ENCODE measurements at regions not wholly inside any gene's neighbourhood (a gene's known extent, or its start where the extent isn't known, plus 50 kb on each side); places are given as distances from the start of the nearest gene placed in this dataset.
"Not testable (repeated sequence)": the region's sequence is repeated elsewhere in the genome, so short reads cannot be mapped to it uniquely, and the experiment has no call there.

DNA sequence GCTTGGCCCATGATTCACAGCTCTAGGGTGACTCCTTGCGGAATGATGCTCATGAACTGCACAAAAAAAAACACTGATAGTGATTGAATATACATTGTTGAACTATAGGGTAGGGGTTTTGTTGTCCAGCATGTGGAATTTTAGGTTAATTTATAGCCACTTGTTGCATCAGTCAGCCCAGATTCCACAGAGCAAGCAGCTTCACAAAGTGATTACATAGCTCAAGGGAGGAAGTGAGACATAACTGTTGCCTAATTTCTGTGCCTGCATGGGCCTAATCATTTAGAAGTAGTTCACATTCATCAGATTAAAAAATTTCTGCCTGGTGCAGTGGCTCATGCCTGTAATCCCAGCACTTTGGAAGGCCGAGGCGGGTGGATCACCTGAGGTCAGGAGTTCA lies 142.2 kb upstream of the ZNF722 start:
- DNase-seq: not testable (repeated sequence)

DNA sequence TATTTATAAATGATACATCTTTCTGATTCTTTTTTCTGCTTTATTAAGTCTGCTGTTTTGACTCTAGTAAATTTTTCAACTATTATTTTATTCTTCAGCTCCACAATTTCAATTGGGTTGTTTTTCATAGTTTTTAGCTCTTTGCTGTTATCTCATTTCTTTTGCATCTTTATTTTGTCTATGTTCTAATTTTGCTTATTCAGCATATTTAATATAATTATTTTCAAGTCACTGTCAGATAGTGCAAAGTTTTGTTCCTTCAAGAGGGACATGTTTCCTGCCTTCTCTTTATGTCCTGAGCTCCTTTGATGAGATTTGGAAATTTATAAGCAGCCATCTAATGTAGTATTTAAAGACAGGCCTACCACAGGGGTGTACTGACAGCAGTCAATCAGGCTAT lies 131.5 kb upstream of the ZNF722 start:
- no peak for DNase-seq

DNA sequence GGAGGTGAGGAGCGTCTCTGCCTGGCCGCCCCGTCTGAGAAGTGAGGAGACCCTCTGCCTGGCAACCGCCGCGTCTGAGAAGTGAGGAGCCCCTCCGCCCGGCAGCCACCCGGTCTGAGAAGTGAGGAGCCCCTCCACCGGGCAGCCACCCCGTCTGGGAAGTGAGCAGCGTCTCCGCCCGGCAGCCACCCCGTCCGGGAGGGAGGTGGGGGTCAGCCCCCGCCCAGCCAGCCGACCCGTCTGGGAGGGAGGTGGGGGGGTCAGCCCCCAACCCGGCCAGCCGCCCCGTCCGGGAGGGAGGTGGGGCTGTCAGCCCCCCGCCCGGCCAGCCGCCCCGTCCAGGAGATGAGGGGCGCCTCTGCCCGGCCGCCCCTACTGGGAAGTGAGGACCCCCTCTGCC lies 124.4 kb upstream of the ZNF722 start:
- not testable (repeated sequence) for DNase-seq

DNA sequence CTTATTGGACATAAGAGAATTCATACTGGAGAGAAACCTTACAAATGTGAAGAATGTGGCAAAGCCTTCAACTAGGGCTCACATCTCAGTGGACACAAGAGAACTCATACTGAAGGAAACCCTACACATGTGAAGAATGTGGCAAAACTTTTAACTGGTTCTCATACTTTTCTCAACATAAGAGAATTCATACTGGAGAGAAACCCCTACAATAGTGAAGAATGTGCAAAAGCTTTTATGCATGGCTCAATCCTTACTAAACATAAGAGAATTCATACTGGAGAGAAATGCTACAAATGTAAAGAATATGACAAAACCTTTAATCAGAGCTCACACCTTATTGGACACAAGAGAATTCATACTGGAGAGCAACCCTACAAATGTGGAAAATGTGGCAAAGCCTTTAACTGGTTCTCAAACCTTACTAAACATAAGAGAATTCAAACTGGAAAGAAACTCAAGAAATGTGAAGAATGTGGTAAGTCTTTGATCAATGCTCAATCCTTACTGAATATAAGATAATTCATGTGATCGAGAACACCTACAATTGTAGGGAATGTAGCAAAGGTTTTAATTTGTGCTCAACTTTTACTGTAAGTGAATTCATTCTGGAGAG lies 121.8 kb upstream of the ZNF722 start:
- DNase-seq: no peak

DNA sequence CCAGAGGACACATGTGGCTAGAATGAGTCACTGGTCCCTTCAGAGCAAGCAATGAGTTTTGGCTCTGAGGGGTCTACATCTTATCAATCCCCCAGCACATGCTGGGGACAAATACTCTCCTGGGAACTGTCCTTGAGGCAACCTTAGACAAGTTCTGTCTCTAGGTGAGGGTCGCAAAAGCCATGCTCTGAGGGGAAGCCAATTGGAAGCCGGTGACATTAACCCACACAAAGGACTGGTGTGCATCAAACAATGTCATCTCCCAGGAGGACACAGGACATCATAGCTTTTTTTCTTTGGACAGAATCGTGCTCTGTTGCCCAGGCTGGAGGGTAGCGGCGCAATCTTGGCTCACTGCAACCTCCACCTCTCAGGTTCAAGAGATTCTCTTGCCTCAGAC lies 111.6 kb upstream of the ZNF722 start:
- no peak for DNase-seq

DNA sequence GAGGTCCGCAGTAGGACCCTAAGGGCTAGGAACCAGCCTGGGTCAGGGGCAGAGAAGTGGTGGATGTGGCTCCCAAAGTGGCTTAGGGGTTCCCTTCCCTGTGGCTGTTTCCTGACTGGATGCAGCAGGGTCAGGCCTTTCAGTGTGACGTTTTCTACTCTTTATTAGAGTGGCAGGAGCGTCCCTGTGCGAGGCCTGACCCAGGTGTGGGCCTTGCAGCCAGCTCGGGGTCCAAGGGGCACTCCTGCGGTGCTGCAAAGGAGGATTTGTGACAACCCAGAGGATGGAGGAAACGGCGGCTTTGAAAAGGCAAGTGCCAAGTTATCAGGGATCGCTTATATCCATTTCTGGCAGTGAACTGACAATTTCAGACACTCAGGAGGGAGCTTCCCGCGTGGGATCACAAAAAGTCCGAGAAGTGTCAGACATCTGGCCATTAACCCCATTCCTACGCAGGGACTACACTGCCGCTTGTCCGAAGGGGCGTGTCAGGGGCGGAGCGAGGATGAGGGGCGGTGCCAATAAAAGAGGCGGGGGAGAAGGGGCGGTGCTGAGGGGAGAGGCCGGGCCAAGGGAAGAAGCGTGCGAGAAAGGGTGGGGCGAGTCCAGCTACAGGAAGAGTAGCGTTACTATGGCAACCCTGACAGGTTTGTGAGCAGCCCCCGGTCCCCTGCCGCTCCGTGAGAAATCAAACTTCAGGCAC lies 98.8 kb upstream of the ZNF722 start:
- DNase-seq: peak; percentile 58 to 68

DNA sequence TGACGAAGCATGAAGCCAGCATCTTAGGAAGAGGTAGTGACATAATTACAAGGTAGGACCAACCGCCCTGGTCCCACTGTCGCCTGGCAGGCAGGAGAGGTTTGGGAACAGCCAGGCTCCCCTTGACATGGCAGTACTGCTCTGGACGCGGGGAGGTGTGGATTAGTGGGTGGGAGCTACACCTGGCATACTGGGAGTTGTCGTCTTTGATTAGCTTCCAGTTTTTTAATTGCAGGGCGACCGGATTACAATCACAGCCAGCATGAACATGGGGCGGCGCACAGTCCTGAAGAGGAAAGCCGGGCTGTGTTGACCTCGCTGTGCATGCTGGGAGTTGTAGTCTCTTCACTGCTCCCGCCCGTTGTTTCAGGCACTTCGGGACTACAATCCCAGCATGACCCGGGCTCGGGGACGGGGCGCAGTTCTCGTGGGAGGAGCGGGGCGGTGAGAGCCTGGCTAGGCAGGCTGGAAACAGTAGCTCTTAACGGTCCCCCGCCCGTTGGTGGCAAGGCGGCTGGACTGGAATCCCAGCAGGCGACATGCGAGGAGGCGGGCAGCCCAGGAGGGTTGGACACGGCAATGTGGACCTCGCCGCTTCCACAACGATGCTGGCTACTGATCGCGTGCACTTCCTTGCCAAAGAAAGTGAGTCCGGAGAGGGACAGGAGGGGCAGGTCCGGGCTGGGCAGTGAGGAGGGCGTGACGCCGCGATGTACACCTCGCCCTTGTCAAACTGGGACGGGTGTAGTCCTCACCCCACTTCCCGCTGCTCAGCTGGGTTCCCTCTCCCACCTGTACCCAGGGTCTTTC lies 98.0 kb upstream of the ZNF722 start:
- peak; percentile 86 to 88 for DNase-seq

DNA sequence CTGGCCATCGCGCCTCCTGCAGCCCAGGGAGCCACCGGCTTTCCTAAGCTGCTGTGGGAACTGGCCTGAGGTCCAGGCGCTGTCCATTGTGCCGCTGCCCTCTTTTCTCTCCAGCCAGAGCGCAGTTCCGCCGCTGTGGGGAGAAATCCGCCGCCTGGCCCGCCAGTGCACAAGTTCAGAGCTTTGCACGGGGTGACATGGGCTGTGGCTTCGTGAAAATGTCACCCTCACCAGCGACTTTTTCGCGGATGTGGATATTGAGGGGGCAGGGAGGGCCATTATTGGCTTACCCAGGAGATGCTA lies 97.5 kb upstream of the ZNF722 start:
- DNase-seq: not testable (repeated sequence)

DNA sequence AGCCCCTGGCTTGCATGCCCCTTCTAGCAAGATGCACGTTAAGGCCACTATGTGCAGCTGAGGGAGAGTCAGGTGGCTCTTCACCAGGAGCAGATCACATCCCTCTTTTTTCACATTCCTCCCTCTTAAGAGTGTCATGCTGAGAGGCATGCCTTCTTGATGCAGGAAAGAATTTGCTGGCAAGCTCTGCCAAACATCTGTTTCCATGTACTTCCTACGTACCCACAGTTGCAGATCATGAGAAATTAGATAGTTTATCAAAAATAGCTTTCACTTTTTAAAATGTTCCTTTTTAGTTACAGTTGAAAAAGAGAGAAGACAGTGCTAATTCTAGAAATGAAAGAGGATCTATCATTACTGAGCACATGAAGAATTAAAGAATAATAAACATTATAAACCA lies 79.7 kb upstream of the ZNF722 start:
- DNase-seq: peak; percentile 6 to 29

DNA sequence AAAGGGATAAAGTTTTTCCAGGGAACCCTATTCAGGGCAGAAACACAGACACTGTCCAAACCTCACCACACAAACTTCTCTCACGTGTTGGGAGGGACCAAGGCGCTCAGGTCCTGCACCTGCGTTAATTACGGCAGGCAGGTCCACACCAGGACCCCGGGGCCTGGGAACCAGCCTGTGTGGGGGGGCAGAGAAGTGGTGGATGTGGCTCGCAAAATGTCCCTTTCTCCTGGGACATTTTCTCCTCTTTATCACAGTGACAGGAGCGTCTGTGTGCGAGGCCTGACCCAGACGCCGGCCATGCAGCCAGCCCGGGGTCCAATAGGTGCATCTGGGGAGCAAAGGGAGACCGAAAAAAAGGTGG lies 73.4 kb upstream of the ZNF722 start:
- peak in 1 of 2 experiments; percentile 53 for DNase-seq

DNA sequence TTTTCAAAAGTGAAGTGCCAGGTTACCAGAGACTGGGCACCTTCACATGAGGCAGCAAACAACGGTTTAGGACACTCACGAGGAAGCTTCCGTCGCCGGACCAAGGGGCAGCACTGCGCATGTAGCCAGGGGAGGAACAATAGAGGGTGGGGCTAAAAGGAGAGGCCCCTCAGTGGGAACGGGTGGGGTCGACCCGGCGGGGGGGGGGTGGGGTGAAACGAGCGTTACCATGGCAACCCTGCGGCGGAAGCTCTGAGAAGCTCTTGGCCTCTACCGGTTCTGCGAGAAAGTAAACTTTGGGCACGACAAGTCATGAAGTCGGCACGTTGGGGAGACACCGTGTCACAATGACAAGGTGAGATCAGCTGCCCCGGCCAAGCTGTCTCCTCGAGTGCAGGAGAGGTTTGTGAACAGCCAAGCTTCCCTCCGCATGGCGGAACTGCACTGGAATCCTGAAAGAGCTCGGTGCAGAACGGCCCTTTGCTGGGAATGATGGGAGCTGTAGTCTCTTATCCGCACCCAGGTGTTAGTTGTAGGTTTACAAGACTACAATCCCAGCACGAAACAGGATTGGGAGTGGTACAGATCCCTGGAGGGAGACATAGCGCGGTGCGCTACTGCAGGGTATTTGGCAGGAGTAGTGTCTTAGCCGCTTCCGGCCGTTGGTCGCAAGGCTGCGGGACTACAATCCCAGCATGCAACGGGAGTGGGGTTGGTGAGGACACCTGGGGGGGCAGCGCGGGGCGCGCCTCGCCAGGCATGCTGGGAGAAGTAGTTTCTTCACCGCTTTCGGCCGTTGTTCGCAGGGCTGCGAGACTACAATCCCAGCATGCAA lies 72.8 kb upstream of the ZNF722 start:
- DNase-seq: peak; percentile 73 to 79

DNA sequence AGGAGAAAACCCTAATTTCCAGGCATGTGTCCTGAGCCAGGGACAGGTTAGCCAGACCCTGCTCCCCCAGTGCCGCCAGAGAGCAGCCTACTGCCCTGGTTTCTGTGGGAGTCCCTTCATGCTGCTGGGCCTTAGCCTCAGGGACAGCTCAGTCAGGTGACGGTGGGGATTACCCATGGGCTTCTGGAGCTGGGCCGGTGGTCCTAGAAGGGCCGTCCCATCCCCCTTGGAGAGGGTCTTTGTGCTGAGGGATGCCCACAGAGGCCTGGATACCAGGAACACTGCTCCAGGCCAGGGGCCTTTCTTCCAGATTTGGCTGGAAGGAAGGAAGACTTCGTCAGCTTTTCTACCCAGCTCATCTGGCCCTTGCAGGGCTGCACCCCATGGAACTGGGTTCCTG lies 71.4 kb upstream of the ZNF722 start:
- no peak for DNase-seq

DNA sequence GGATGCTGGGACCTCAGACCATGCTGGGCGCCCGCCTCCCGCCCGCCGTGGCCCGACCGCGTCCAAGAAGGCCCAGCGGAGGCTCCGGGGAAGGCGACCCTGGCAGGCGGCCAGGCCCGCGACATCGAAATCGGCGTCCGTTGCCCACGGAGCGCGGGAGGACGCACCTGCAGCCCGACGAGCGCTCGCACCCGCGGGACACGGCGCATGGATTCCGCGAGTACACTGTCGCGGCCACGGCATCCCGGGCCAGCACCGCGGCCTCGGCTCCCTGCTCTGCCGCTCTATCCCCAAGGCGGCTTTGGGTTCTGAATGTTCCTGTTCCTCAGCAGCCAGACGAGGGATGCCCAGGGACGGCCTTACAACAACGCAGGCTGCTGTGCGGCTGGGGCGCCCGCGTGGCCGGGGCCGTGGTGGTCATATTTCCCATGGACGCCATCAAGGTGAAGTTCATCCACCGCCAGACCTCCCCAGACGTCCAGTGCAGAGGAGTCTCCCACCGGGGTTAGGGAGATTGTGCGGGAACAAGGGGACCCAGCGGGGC lies 67.5 kb upstream of the ZNF722 start:
- no peak for DNase-seq

DNA sequence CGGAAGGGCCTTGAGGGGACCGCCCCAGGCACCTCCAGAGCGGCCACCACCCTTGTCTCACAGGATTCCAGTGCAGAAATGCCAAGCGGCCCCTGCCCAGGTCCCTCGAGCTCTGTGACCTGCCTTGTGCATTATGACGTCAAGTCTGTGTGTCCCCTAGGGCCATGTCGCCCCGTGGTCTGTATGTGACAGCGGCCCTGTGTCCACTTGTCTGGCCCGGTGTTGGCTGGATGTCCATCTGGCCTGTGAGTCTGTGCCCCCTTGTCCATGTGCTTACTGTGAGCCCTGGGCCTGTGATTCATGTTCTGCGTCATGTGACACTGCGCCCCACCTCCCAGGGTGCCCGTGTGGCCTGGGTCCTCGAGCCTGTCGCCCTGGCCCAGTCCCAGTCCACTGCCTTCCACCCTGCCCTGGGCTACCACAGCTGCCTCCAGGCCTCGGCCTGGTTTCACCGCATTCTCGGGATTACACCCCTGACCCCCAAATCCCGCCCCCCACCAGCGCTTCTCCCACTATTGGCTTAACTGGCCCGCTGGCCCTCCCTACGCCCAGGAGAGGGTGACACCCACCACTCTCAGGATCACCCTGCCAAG lies 66.6 kb upstream of the ZNF722 start:
- DNase-seq: no peak
